GM21390 (cell line): ENCODE measurements at regions not wholly inside any gene's neighbourhood (a gene's known extent, or its start where the extent isn't known, plus 50 kb on each side); places are given as distances from the start of the nearest gene placed in this dataset.
"Not testable (repeated sequence)": the region's sequence is repeated elsewhere in the genome, so short reads cannot be mapped to it uniquely, and the experiment has no call there.

Experiments
- ATAC-seq: cut with Tn5 transposase; IDR thresholded peaks from one replicate; pipeline ENCODE4 v1.9.1; 2021; ENCODE audit not compliant: unreplicated experiment

GRCh38 chr13:50661881-50662280 lies 181.6 kb downstream of the DLEU7 start:
- ATAC-seq, result not testable (repeated sequence)

DNA sequence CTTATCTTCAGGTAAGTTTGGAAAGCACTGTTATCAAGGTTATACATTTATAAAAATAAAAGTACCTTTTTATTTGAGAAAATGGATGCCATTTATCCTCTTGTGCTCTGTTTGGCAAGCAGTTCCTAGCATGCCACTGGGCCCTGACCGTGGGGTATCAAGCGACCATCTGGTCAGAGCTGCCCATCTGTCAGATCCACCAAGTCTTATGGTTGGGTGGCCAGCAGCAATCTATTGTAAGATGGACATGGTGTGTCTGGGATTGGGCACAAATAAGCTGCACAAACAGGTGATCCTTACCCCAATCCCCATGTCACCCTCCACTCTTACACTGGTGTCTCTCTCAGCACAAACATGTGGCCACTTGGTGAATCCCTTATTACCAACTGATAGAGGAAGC lies 178.5 kb downstream of the DLEU7 start:
- ATAC-seq, result no peak

DNA sequence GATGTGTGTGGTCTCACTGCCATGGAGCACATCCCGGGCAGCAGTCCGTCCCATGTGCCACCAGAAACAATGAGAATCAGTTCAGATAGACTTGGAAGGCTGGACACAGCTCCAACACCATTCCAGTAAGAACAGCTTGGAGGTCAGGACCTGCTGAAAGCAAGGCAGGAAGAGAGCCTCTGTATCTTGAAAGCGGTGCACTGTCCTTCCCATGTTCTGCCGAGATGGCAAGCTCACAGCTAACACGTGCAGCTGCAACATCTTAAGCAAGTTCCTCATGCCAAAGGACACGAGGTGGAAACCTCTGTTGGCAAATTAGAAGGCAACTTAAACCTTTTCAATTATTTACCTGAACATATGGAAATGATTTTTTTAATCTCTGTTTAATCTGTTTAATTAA lies 175.4 kb downstream of the DLEU7 start:
- no peak for ATAC-seq

DNA sequence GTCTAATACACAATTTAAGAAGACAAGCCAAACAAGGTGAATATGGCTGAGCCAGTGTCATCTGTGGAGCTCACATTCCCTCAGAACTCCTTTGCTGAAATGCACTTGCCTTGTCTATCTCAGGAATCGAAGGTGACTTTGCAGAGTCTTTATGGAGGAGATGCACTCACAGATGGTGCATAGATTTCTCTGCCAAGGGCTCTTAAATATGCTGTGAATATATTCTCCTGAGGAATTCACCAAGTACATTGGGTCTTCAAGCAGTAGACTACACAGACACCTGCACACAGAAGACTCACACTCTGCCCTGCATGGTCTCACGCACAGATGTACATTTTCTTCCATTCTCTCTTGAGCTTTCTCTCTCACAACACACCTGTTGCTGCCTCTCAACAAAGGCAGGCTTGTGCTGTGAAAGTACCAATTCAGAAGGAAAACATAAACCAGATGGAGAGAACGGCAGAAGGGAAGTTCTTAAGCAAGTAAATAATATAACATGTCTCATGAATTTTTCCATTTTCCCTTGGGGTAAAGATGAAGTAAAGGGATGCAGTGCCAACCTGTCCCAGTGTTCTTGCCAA lies 174.7 kb downstream of the DLEU7 start:
- ATAC-seq, result no peak

- ATAC-seq, result no peak
These were observed 173.2 kb downstream of the DLEU7 start for GRCh38 chr13:50670272-50670671.

DNA sequence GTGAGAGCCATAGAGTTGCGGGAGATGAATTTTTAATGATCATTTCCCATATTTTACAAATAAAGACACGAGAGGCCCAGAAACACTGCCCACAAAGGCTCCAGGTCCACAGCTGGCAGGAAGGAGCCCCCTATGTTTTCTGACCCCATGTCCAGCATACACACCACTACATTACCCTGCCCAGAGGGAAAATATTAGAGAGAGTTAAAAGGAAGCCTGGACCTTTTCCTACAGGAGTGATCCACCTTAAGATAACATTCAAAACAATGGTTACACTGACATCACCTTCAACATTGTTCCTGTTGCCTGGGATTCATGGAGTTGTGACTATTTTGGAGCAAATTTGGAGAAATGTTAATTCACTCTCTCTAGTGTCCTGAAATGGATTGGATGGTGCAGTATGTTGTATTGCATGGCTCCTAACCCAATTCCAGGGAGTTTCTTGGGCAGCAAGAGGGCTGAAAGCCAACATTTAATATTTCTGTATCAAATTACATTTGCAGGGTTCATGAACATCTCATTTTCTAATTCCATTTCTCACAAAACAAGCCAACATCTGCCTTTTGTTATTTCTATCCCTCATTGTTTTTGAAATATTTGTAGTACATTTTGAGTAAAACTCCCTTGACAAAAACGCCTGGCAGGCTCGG lies 172.5 kb downstream of the DLEU7 start:
- ATAC-seq, result no peak

DNA sequence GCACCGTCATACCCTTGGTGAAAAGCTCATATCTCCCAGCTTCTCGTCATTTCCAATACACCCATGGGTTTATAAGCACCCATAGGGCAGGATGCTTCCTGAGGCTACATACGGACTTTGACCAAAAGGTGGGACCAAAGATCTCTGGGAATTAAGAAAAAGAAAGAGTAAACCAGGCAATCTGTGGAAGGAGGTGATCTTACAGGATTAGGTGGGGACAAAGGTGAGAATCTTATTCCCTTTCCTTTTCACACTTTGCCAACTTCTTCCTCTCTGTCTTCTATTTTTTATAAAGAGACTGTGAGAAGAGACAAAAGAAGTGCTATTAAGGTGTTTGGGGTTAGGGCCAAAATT lies 172.0 kb downstream of the DLEU7 start:
- ATAC-seq, result no peak

DNA sequence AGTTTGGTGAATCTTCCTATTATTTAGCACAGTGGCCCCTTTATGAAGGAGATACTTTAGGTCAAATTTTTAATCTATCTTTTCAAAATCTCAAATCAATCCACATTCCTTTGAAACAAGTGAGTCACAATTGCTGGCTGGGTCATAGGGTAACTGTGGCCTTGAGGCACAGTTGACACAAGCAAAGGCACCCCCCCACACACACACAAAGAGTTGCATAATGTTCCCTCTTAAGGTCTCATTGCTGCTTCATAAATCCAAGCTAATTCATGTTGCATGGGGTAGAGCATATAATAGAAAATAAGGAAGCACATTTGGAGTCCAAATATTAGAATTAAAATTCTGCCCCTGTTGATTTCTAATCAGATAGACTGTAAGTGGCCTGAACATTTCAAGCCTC lies 171.5 kb downstream of the DLEU7 start:
- no peak for ATAC-seq

DNA sequence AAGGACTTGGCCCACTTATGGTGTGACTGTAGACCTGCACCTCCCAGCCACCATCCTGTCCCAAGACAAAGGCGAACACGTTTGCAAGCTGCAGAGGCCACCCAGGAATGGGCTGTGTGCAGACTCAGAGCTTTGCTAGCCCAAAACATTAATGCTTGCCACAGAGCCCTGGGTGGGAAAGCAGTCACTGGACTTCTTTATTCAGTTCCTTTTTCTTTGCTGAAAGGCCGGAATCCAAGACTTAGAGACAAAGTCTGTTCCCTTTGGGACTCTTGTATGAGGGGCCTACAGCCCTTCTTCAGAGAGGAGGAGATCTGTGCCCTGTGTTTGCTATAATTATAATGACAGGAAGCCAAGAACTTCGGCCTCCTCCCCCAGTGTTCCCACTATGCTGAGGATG lies 167.8 kb downstream of the DLEU7 start:
- ATAC-seq, result no peak

DNA sequence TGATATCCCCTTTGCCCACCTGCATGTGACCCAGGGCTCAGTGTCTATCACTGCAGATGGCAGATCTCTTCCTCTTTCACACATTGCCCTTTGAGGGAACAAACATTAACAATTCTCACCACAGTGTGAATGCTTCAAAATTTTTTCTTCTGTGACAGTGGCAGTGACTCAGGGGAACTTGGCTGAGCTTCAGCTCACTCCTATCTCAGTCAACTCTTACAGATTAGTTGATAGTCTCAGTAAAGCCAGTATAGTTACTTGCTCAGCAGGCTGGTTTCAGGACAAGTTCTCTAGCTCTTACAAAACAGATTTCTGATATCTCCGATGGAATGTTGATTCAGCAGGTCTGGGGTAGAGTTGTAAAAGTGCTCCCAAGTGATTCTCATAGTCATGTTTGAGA lies 166.9 kb downstream of the DLEU7 start:
- ATAC-seq, result no peak

DNA sequence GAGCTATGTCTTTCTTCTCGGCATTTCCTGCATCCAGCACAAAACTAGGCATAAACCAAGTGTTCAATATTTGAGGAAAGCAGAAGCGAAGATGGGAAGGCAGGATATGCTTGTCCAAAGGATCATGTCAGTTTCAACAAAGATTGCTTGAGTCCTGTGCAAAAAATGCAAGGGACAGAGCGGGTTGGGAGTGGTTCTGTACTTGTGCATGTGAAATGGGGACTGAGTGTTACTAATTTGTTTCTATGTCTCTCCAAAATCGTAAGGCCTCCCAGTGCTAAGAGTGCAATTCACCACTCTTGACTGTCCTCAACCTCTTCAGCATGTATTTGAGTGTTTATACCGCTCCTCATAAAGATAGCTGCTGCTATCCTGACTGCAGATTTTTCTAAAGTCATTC lies 166.2 kb downstream of the DLEU7 start:
- ATAC-seq, result no peak

DNA sequence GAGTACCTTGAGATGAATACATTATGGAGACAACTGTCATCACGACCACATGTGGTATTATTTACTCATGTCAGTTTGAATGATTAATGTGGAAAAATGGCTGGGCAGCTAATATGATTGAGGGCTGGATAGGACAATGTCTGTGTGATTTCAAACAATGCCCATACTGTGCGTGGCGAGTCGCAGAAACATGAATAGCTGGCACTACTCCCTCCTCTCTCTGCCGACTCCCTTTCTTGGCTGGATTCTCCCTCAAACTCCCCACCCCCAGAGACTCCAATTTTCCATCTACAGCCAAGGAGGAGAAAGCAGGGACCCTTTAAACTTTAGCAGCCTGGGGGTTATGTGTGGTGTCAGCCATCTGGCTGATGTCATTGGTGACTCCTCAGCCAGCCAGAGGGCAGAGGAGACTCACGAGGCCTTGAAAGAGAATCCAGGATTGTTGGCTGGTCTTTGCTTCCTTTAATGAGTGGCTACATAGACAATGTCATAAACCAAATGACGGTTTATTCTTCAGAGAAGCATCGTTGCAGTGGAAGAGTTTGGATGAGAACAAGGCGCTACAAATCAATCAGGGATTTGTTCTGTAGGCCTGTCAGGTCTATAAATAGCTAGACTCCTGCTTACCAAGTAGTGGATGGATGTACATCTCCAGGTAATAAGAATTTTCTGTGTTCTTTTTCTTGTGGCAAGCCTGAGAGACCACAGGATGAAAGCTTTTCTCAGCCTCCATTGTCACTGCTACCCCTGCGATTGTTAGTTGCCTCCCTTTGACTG lies 165.6 kb downstream of the DLEU7 start:
- ATAC-seq, result no peak

GRCh38 chr13:50678464-50679162 lies 164.9 kb downstream of the DLEU7 start:
- no peak for ATAC-seq

DNA sequence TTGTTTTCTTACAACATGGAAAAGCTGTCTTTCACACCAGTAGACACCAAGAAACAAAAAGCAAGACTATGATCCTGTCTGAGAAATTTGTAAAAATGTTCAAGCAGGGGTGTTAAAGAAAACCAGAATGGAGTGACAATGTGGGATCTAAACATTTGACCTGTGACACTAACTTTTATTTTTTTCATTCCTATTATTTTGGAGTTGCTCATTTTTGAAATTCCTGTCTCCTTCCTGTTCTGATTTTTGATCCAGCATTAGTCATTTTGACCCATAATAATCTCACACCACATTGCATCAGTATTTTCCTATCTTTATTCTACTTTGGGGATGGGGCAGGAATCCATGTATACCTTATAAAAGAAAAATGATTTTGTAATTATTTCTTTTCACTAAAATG lies 164.2 kb downstream of the DLEU7 start:
- ATAC-seq, result no peak

- ATAC-seq, result no peak
These were observed 161.5 kb downstream of the DLEU7 start for GRCh38 chr13:50682002-50682401.

- no peak for ATAC-seq
These were observed 160.5 kb downstream of the DLEU7 start for GRCh38 chr13:50682966-50683365.

- ATAC-seq, result no peak
These were observed 159.1 kb downstream of the DLEU7 start for GRCh38 chr13:50684366-50684765.

DNA sequence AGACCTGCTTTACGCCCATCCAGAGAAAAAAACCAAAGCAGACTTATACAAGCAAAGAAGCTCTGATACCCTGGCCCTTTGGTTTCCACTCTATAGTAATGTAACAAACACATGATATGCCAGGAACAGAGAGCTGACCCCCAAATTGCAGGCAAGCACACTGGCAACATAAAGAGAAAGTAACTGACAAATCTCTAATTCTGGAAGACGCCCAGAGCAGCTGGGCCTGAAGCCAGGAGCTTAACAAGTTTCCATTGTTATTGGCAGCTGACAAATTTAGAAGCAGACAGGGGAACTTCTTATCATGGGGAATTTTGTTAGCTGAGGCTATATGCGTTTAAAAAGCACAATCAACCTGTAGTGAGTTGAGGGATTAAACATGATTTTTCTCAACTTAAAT lies 158.0 kb downstream of the DLEU7 start:
- ATAC-seq, result no peak

DNA sequence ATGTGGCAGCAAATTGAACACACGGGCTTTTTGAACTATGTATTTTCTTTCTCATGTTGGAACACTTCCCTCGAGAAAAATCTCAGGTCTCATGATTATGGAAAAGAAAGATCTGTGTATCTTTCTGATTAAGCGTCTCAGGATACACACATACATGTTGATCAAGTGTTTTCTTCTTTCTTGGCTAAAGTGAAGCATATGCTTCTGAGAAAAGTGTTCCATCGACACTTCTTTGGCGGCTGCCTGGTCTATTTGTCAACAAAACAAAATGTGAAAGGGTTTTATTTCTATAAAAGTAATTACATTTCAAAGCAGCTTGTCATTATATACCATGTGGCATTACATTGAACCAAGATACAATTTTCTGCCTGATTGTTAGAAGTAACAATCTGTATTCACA lies 157.5 kb downstream of the DLEU7 start:
- no peak for ATAC-seq

DNA sequence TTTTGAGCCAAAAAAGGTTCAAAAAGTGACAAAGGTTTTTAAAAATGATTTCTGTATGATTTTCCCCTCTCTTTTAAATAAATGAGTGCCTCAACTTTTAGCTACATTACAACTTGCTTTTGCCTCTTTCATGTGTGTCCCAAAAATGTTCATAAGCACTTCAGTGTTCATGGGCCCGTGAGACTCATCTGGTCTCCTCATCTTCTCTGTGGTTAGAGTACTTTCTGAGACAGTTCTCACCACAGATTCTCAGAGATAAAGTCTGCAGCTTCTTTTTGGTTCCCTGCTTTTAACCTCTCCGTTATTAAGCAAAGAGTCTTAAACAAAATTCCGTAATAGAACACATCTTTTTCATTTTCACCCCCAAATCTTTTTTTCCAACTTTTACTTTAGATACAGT lies 156.9 kb downstream of the DLEU7 start:
- ATAC-seq, result no peak

- ATAC-seq, result no peak
These were observed 155.9 kb downstream of the DLEU7 start for GRCh38 chr13:50687545-50687944.

- ATAC-seq, result no peak
These were observed 153.5 kb downstream of the DLEU7 start for GRCh38 chr13:50690006-50690405.
